Panc1 (cell line): ENCODE measurements at regions not wholly inside any gene's neighbourhood (a gene's known extent, or its start where the extent isn't known, plus 50 kb on each side); places are given as distances from the start of the nearest gene placed in this dataset.

Experiments
- ATAC-seq: fragments of 200-7000 bp; cut with Tn5 transposase; 2 replicates; pipeline ENCODE4 v1.9.1; 2020; ENCODE audit warnings: mild to moderate bottlenecking, moderate library complexity
- BruUV-seq: library from RNA; stranded (reverse); fragments of 400-500 nt; replicated peaks from 2 replicates; lab custom pipeline; 2021; lab: Mats Ljungman, UMichigan
- CTCF ChIA-PET: fragments of 300-600 bp; sonication (Branson Sonifier 250); formaldehyde crosslinking; loops from one replicate; lab custom pipeline; 2022; ENCODE audit warnings: antibody characterized with exemption; lab: Charles Lee
- POLR2A ChIA-PET: fragments of 300-600 bp; sonication (Branson Sonifier 250); formaldehyde crosslinking; loops from one replicate; lab custom pipeline; 2022; ENCODE audit warnings: antibody characterized with exemption; lab: Charles Lee
- DNase-seq: peaks from one replicate; pipeline ENCODE4 v3.0.0-alpha.2; 2010; ENCODE audit warnings: low read depth, low spot score
- H3K27ac ChIP-seq: 2 replicates; pipeline ENCODE4 v1.5.1; 2011; ENCODE audit warnings: mild to moderate bottlenecking, low read length, inconsistent platforms
- H3K27me3 ChIP-seq: fragments of 200-500 bp; sonication (Bioruptor generic); 2 replicates; pipeline ENCODE4 v1.6.0; 2014; ENCODE audit warnings: low read length, inconsistent platforms; ENCODE audit not compliant: control insufficient read depth, insufficient read depth
- H3K36me3 ChIP-seq: fragments of 200-500 bp; sonication (Bioruptor generic); 2 replicates; pipeline ENCODE4 v1.5.1; 2014; ENCODE audit warnings: inconsistent platforms, mild to moderate bottlenecking, low read length, moderate library complexity; ENCODE audit not compliant: control insufficient read depth, insufficient read depth
- H3K4me1 ChIP-seq: 2 replicates; pipeline ENCODE4 v1.5.1; 2011; ENCODE audit warnings: inconsistent platforms, mild to moderate bottlenecking, low read length, moderate library complexity; ENCODE audit not compliant: control insufficient read depth, insufficient read depth
- H3K4me3 ChIP-seq, 2 experiments: 2 replicates each; pipeline ENCODE4 v1.5.1; 2011 to 2012; ENCODE audit warnings: low read depth in 2 of 2, low read length in 2 of 2, mild to moderate bottlenecking in 2 of 2, inconsistent platforms in 1 of 2, moderate library complexity in 1 of 2
- H3K9me3 ChIP-seq: fragments of 200-500 bp; sonication (Bioruptor generic); 2 replicates; pipeline ENCODE4 v1.5.1; 2014; ENCODE audit warnings: low read depth, mild to moderate bottlenecking, inconsistent platforms, low read length, moderate library complexity; ENCODE audit not compliant: control insufficient read depth, insufficient read depth
- CTCF ChIP-seq: fragments of 450-650 bp; IDR thresholded peaks from 2 replicates; pipeline ENCODE4 v1.5.1; 2017; ENCODE audit warnings: mild to moderate bottlenecking
- POLR2AphosphoS5 ChIP-seq: IDR thresholded peaks from 2 replicates; pipeline ENCODE4 v1.6.1; 2012; ENCODE audit warnings: mild to moderate bottlenecking, low read depth, low read length, moderate library complexity
- REST ChIP-seq, 2 experiments: IDR thresholded peaks; 2 replicates each; pipeline ENCODE4 v1.6.1; 2011 to 2012; ENCODE audit warnings: low read depth in 2 of 2, control low read depth in 1 of 2, low read length in 1 of 2, mild to moderate bottlenecking in 1 of 2, moderate library complexity in 1 of 2; ENCODE audit not compliant: insufficient read depth in 1 of 2
- SIN3A ChIP-seq: IDR thresholded peaks from 2 replicates; pipeline ENCODE4 v1.6.1; 2012; ENCODE audit warnings: low read depth, mild to moderate bottlenecking, low read length, moderate library complexity, borderline replicate concordance; ENCODE audit not compliant: insufficient read depth
- TCF7L2 ChIP-seq: IDR thresholded peaks from 2 replicates; pipeline ENCODE4 v1.6.1; 2011; ENCODE audit warnings: mild to moderate bottlenecking, low read depth, low read length, inconsistent platforms
- in situ Hi-C: cut with HindIII; loops from 2 replicates; pipeline ENCODE4 v1.10.0; 2016; ENCODE audit warnings: low sequenced_read_pairs, low pct_unique_long_range_greater_than_20kb
- intact Hi-C: fragments of 100-400 bp; cut with micrococcal nuclease; formaldehyde crosslinking; loops from one replicate; pipeline ENCODE4 v1.10.0; 2022; ENCODE audit not compliant: unreplicated experiment

GRCh38 chr2:143909577-143910353, 610.2 kb downstream of the ZEB2 start:
- Histone ChIP-seq H3K4me3 (no peak overlapping the region), H3K27me3 (no peaks in the 10 kb centered on the region; the same call in 1 of the 2 replicates), H3K36me3 (no peaks in the 10 kb centered on the region), H3K9me3 (no peaks in the 10 kb centered on the region), H3K27ac (no peak overlapping the region), H3K4me1 (no peaks in the 10 kb centered on the region)
- intact Hi-C loops, result no loop called here
- DNase-seq (no peak), ATAC-seq (no peak)
- in situ Hi-C loops, result no loop called here
- ChIA-PET CTCF (no interaction called here), POLR2A (no interaction called here)
- BruUV-seq, result no TSS peak
- TF ChIP-seq CTCF (no peak), TCF7L2 (no peak), POLR2AphosphoS5 (no peak), REST (IDR thresholded peaks at IDR 0.05; ENCODE audit: insufficient read depth in 1 of 2, low read depth in 2 of 2, low read length in 1 of 2) (no peak), SIN3A (no peak)

GRCh38 chr2:143908843-143909242, 611.1 kb downstream of the ZEB2 start:
- no TSS peak for BruUV-seq

More at GRCh38 chr2:143908843-143909242, 611.1 kb downstream of the ZEB2 start:
- ATAC-seq, result no peak
- H3K27me3 ChIP-seq, result no peaks in the 10 kb centered on the region; the same call in 1 of the 2 replicates
- H3K4me1 ChIP-seq, result no peaks in the 10 kb centered on the region
- no peak for TF ChIP-seq REST (IDR thresholded peaks at IDR 0.05; ENCODE audit: insufficient read depth in 1 of 2, low read depth in 2 of 2, low read length in 1 of 2)
- TF ChIP-seq POLR2AphosphoS5, result no peak
- no peak for TF ChIP-seq SIN3A
- no peak for TF ChIP-seq TCF7L2
- TF ChIP-seq CTCF, result no peak
- intact Hi-C loops, result no loop called here
- DNase-seq, result no peak
- in situ Hi-C loops, result no loop called here
- H3K36me3 ChIP-seq, result no peaks in the 10 kb centered on the region
- POLR2A ChIA-PET, result no interaction called here
- H3K9me3 ChIP-seq, result no peaks in the 10 kb centered on the region
- no peak overlapping the region for H3K27ac ChIP-seq
- no peak overlapping the region for H3K4me3 ChIP-seq
- CTCF ChIA-PET, result no interaction called here
